ENCODE measurements at regions not wholly inside any gene's neighbourhood (a gene's known extent, or its start where the extent isn't known, plus 50 kb on each side); places are given as distances from the start of the nearest gene placed in this dataset.
A peak's percentile ranks its signal among the peaks of the same experiment; 100 is the strongest.
"Not testable (repeated sequence)": the region's sequence is repeated elsewhere in the genome, so short reads cannot be mapped to it uniquely, and the experiment has no call there.

GRCh38 chr11:49442669-49443068 lies 234.3 kb upstream of the FOLH1 start:
- no peak for DNase-seq (ENCODE audit: low spot score)

DNA sequence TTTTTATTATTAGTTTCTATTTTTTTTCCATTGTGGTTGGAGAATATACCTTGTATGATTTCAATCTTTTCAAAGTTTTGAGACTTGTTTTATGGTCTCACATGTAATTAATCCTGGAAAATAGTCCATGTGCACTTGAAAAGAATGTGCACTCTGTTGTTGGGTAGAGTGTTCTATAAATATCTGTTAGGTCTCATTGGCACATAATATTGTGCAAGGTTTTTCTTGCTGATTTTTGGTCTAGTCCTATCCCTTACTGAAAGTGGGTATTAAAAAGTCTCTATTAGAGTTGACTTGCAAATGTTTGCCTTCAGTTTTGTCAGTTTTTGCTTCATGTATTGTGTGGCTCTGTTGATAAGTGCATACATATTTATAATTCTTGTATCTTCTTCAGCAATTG lies 231.5 kb upstream of the FOLH1 start:
- DNase-seq (ENCODE audit: low spot score) = not testable (repeated sequence)

DNA sequence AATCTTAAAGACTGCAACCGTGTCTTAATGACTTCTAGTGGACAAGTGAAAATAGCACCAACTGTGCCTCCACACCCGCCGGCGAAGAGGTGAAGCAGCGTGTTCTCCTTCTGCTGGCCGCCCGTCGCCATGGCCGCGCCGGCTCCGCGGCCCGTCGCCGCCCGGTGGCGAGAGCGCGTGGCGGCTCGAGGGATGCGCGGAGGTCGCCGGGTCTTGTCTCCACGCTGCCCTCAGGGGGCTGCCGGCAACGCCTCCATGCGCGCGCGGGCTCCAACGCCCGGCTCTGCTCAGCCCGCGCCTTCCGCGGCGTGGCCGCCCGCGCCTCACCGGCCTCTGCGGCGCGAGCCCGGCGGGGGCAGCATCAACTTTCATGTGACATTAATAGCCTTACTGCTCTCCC lies 225.9 kb upstream of the FOLH1 start:
- not testable (repeated sequence) for DNase-seq (ENCODE audit: low spot score)

DNA sequence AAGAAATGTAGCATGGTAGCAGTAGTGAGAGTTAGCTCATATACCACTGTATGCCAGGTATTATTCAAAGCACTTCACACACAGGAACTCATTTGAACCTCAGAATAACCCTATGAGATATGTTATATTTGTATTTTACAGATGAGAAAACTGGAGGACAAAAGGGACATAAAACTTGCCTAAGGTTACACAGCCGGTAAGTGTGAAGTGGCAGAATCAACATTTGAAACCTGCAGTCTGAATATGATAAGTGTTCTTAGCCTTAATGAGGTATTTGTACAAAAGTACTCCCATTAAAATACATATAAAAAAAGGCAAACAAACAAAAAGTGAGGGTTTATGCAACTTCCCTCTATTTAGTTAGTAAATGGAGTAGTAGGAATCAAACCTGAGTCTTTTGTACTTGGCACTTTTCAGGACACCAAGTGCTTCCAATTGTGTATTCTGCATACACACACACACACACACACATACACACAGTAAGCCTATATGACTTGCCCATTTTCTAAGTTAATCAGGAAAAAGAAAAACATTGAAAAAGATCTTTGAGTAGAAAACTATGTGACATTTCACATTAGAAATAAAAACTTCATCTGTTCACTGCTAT lies 223.9 kb upstream of the FOLH1 start:
- DNase-seq (ENCODE audit: low spot score) = no peak

DNA sequence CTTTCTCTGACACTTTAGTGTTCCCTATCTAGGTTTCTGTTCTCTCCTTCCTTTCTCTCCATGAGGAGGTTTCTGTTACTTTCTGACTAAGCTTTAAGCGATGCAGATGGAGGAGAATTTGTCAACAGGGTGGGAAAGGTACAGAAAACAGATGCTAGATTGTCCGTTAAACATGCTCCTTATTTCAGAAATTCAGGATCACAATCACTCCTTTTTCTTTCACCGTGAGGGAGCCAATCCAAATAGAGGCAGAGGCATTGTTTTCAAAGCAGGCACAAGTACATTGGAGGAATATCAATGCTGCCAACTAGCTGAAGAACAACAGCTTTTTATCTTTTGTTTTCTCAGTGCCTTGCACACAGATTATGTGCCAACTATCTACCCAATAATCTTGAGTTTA lies 215.7 kb upstream of the FOLH1 start:
- DNase-seq (ENCODE audit: low spot score) = peak; percentile 87

DNA sequence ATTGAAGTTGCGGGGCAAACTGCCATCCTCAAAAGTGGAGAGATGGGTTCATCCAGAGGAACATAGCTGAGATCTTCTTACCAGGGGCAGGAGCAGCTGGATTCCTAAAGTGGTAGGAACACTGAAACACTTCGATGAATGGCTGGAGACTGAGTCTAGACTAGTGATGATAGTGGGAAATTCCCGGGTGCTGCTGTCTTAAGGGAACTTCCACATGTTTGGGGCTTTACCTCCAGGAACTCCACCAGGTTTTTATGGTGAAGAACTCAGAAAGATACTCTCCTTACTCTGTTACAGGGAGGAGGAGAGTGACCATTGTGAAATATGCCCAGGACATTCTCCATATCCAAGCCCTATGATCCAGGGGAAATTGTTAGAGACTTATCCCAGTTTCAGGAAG lies 210.5 kb upstream of the FOLH1 start:
- DNase-seq (ENCODE audit: low spot score) = not testable (repeated sequence)

DNA sequence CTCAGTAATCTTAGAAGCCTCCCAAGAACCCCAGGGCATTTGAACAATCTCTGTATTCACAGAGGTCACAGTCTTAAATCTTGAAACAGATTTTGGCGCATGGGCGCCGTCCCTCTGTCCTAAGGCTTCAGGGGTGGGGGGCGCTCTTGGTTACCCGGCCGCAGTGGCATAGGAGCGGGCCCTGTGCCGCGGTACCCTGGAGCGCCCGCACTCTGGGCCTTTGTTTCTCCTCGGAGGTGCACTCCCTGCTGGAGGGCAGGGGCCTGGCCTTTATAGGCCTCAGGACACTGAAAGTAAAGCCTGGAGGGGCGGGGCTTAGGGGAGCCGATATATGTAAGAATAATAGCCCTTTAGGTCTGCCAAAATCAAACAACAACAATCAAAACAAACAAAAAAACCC lies 197.3 kb upstream of the FOLH1 start:
- DNase-seq (ENCODE audit: low spot score) = no peak

DNA sequence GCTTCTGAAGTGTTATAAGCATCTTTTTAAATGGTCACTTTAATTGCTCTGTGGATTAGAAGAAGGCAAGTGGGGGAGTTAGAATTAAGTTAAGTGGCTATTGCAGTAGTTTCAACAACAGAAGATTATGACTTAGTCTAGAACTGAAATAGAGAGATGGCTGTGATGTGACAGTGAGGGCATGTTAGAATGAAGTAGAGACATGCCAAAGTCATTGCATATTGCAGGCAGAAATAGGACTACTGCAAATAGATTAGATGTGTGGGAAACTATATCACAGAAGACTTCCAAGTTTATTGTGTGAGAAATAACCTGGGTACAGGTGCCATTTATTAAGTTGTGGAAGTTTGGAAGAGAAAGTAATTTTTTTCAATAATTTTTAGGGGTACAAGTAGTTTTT lies 187.4 kb upstream of the FOLH1 start:
- not testable (repeated sequence) for DNase-seq (ENCODE audit: low spot score)

DNA sequence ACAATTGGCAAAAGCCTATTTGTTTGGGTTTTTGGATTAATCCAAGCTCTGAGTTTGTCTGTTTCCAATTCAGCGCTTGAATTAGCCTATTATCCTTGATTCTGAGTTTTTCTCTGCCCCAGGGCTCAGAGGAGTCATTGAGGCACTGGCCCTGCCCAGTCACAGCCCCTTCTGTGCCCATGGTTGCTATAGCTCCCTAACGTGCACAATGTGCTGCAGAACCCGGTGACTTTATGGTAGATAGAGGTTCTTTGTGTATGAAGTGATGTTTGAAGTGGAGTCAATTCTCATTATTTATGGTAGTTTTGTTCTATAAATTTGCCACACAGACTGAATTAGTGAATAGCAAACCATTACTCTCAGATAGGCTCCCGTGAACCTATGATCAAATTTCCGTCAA lies 182.0 kb upstream of the FOLH1 start:
- not testable (repeated sequence) for DNase-seq (ENCODE audit: low spot score)

- DNase-seq (ENCODE audit: low spot score) = not testable (repeated sequence)
These were observed 180.7 kb upstream of the FOLH1 start for GRCh38 chr11:49389149-49389548.

DNA sequence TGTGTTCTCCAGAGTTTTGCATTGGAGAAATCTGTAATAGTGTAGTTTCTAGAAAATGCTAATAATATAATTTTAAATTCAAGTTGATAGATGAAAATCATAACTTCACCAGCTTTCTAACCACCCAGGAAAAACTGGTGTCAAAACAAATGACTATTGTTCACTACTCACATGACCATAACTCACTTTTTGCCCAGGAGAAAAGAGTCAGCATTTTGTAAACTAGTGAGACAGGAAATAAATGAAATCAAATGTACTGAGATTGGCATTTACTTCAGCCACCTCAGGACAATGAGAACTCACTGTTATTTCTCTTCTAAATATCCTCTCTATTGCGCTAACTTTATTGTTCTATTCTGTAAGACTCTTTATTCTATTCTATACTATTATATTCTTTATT lies 176.0 kb upstream of the FOLH1 start:
- peak; percentile 61 for DNase-seq (ENCODE audit: low spot score)

GRCh38 chr11:49377978-49378377 lies 169.6 kb upstream of the FOLH1 start:
- DNase-seq (ENCODE audit: low spot score) = no peak

DNA sequence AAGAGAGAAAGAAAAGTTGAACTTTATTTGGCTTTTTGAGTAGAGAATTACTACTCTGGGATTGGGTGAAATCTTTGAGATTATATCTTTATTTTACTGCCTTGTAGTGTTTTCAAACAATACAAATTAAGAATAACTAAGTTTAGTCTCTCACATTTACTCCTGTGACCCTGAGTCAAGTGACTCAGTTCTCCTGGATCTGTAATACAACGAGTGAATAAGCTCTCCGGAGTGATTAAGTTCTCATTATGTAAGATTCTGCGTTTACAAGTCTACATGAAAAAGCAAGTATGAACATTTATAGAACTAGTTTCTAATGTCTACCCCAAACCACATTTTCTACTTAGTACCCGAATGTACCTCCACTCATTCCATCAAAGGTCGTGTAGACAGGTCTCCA lies 165.5 kb upstream of the FOLH1 start:
- DNase-seq (ENCODE audit: low spot score) = not testable (repeated sequence)

GRCh38 chr11:49373385-49373784 lies 165.0 kb upstream of the FOLH1 start:
- not testable (repeated sequence) for DNase-seq (ENCODE audit: low spot score)

GRCh38 chr11:49372137-49372536 lies 163.7 kb upstream of the FOLH1 start:
- DNase-seq (ENCODE audit: low spot score) = peak; percentile 62

- DNase-seq (ENCODE audit: low spot score) = not testable (repeated sequence)
These were observed 160.2 kb upstream of the FOLH1 start for GRCh38 chr11:49368556-49368955.

DNA sequence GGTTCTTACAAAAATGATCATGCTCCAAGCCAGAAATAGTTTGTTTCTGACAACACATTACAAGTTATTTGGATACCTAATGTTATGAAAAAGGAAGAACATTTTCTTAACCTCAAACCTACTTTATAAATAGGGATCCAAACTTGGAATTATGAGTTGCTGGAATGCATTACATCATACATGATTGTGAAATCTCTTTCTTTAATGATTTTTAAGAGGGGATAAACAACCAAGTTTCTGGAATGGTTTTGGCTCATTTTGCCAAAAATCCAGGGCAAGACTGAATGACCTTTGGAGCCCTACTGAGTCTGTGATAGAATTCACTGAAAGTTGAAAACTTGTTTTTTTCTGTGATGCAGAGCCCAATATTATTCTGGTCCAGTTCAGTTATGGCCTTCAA lies 157.0 kb upstream of the FOLH1 start:
- DNase-seq (ENCODE audit: low spot score) = not testable (repeated sequence)

DNA sequence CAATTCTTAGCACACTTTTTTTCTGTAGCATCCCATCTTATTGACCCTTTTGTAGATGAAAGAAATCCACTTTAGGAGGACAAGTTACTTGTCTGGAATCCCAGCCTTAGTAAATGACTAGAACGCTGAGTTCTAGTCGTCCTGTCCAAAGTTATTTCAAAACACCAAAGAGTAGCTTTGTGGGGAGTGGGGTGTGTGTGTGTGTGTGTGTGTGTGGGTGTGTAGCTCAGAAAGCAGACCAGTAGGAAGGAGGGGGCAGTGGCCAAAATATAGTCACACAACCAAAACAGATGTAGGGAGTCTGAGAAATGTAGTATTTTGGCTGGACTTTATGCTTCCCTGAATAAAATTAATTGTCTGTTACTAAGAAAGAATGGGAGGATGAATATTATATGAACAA lies 154.6 kb upstream of the FOLH1 start:
- DNase-seq (ENCODE audit: low spot score) = not testable (repeated sequence)

GRCh38 chr11:49354536-49354935 lies 146.1 kb upstream of the FOLH1 start:
- DNase-seq (ENCODE audit: low spot score) = peak; percentile 13

- DNase-seq (ENCODE audit: low spot score) = not testable (repeated sequence)
These were observed 144.5 kb upstream of the FOLH1 start for GRCh38 chr11:49352868-49353267.

DNA sequence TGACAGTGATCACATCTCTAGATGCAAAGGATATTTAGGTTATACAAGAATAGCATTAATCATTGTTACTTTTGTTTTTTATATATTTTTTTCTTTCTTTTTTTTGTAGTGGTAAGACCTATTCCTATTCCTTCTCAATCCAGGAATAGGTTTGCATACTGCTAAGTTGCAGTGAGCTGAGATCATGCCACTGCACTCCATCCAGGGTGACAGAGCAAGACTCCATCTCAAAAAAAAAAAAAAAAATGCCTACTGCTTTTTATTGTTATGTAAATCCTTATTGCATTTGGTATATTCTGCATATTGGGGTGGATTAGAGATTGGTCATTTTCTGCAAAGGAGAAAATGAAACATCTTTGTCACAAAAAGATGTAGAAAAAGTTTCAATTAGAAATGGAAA lies 138.2 kb upstream of the FOLH1 start:
- DNase-seq (ENCODE audit: low spot score) = not testable (repeated sequence)

GRCh38 chr11:49328485-49329186 lies 120.2 kb upstream of the FOLH1 start:
- not testable (repeated sequence) for DNase-seq (ENCODE audit: low spot score)

DNA sequence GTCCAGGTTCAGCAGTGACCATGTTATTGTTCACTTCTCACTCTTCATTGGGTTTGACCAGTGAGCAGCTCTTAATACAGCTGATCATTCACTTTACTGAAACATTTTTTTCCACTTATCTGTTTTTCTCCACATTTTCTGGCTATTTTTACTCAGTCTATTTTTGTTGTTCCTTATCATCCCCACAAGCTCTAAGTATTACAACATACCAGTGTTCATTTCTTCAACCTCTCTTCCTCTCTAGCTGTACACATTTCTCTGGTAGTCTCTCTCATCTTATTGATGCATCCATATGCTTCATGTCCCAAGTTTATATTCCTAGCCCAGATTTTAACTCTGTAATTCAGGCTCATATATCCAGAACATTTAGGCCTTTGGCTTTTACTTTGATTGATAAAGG lies 119.4 kb upstream of the FOLH1 start:
- not testable (repeated sequence) for DNase-seq (ENCODE audit: low spot score)

- not testable (repeated sequence) for DNase-seq (ENCODE audit: low spot score)
These were observed 118.2 kb upstream of the FOLH1 start for GRCh38 chr11:49326651-49327050.
